Mesenchymal stem cell (in vitro differentiated cells and primary cell): ENCODE measurements at regions not wholly inside any gene's neighbourhood (a gene's known extent, or its start where the extent isn't known, plus 50 kb on each side); places are given as distances from the start of the nearest gene placed in this dataset.

Experiments used
- DNase-seq: peaks from one replicate; pipeline ENCODE4 v3.0.0-alpha.2; 2013
- H2AFZ ChIP-seq: one replicate; pipeline ENCODE4 v1.6.1; 2013; ENCODE audit warnings: low read depth, mild to moderate bottlenecking, control low read depth, inconsistent platforms, low read length, moderate library complexity
- H2AK5ac ChIP-seq: 2 replicates; pipeline ENCODE4 v1.6.1; 2013; ENCODE audit warnings: low read length, moderate library complexity, mild to moderate bottlenecking, inconsistent platforms; ENCODE audit not compliant: severe bottlenecking
- H2BK120ac ChIP-seq: one replicate; pipeline ENCODE4 v1.6.1; 2013; ENCODE audit warnings: low read depth, mild to moderate bottlenecking, inconsistent platforms, low read length, moderate library complexity
- H2BK12ac ChIP-seq, 2 experiments: one replicate each; pipeline ENCODE4 v1.6.1; 2013; ENCODE audit warnings: inconsistent platforms in 2 of 2, low read length in 2 of 2, mild to moderate bottlenecking in 2 of 2, moderate library complexity in 2 of 2, control low read depth in 1 of 2
- H2BK15ac ChIP-seq: one replicate; pipeline ENCODE4 v1.6.1; 2013; ENCODE audit warnings: mild to moderate bottlenecking, low read depth, inconsistent platforms; ENCODE audit not compliant: poor library complexity, severe bottlenecking
- H2BK5ac ChIP-seq: 2 replicates; pipeline ENCODE4 v1.6.1; 2013; ENCODE audit warnings: low read depth, mild to moderate bottlenecking, low read length, control low read depth, inconsistent platforms; ENCODE audit not compliant: poor library complexity, severe bottlenecking
- H3K14ac ChIP-seq, 2 experiments: one replicate each; pipeline ENCODE4 v1.6.1; 2013; ENCODE audit warnings: inconsistent platforms in 2 of 2, low read length in 2 of 2, control low read depth in 1 of 2, mild to moderate bottlenecking in 1 of 2, moderate library complexity in 1 of 2
- H3K18ac ChIP-seq, 2 experiments: one replicate each; pipeline ENCODE4 v1.6.1; 2013; ENCODE audit warnings: inconsistent platforms in 2 of 2, low read length in 2 of 2, control low read depth in 1 of 2, low read depth in 1 of 2, mild to moderate bottlenecking in 1 of 2
- H3K23ac ChIP-seq, 2 experiments: one replicate each; pipeline ENCODE4 v1.6.1; 2013; ENCODE audit warnings: inconsistent platforms in 2 of 2, low read length in 2 of 2, mild to moderate bottlenecking in 2 of 2, moderate library complexity in 2 of 2, control low read depth in 1 of 2
- H3K27ac ChIP-seq: 2 replicates; pipeline ENCODE4 v1.5.1; 2013; ENCODE audit warnings: mild to moderate bottlenecking, moderate library complexity, low read length, control low read depth, inconsistent platforms; ENCODE audit not compliant: poor library complexity, severe bottlenecking
- H3K27me3 ChIP-seq, 2 experiments: 2 replicates each; pipeline versions ENCODE4 v1.6.1 to v1.7.0; 2013; ENCODE audit warnings: low read length in 2 of 2, mild to moderate bottlenecking in 2 of 2, moderate library complexity in 2 of 2, control low read depth in 1 of 2, inconsistent platforms in 1 of 2; ENCODE audit not compliant: control insufficient read depth in 1 of 2, insufficient read depth in 1 of 2
- H3K36me3 ChIP-seq, 2 experiments: 2 replicates each; pipeline versions ENCODE4 v1.6.1 to v1.7.0; 2013; ENCODE audit warnings: low read length in 2 of 2, control low read depth in 1 of 2, inconsistent platforms in 1 of 2, low read depth in 1 of 2, mild to moderate bottlenecking in 1 of 2; ENCODE audit not compliant: insufficient read depth in 2 of 2, control insufficient read depth in 1 of 2
- H3K4ac ChIP-seq, 2 experiments: one replicate each; pipeline ENCODE4 v1.6.1; 2013; ENCODE audit warnings: inconsistent platforms in 2 of 2, low read length in 2 of 2, mild to moderate bottlenecking in 2 of 2, moderate library complexity in 2 of 2, control low read depth in 1 of 2, low read depth in 1 of 2
- H3K4me1 ChIP-seq: 2 replicates; pipeline ENCODE4 v1.6.1; 2013; ENCODE audit warnings: low read depth, low read length, control low read depth; ENCODE audit not compliant: control insufficient read depth, insufficient read depth
- H3K4me2 ChIP-seq: 2 replicates; pipeline ENCODE4 v1.6.1; 2013; ENCODE audit warnings: low read length, mild to moderate bottlenecking, inconsistent platforms; ENCODE audit not compliant: poor library complexity, severe bottlenecking
- H3K4me3 ChIP-seq, 2 experiments: 2 replicates each; pipeline versions ENCODE4 v1.5.1 to v1.7.0; 2013; ENCODE audit warnings: low read length in 2 of 2, mild to moderate bottlenecking in 2 of 2, control low read depth in 1 of 2, low read depth in 1 of 2; ENCODE audit not compliant: insufficient read depth in 1 of 2
- H3K79me1 ChIP-seq: replicated peaks from 2 replicates; pipeline ENCODE4 v1.6.1; 2013; ENCODE audit warnings: mild to moderate bottlenecking, control low read depth, low read length, inconsistent platforms; ENCODE audit not compliant: poor library complexity, severe bottlenecking
- H3K9ac ChIP-seq: 2 replicates; pipeline ENCODE4 v1.7.0; 2013; ENCODE audit warnings: mild to moderate bottlenecking, low read length, moderate library complexity
- H3K9me3 ChIP-seq: 2 replicates; pipeline ENCODE4 v1.7.0; 2013; ENCODE audit warnings: mild to moderate bottlenecking, low read length; ENCODE audit not compliant: control insufficient read depth
- H4K8ac ChIP-seq: one replicate; pipeline ENCODE4 v1.6.1; 2013; ENCODE audit warnings: inconsistent platforms, mild to moderate bottlenecking, low read length, moderate library complexity
- H4K91ac ChIP-seq: one replicate; pipeline ENCODE4 v1.6.1; 2013; ENCODE audit warnings: mild to moderate bottlenecking, low read length, inconsistent platforms
- WGBS: methylation state at CpG from one replicate; pipeline ENCODE4 v1.1.7; 2013; ENCODE audit warnings: mixed read lengths; 5-methylcytosine and 5-hydroxymethylcytosine counted together

DNA sequence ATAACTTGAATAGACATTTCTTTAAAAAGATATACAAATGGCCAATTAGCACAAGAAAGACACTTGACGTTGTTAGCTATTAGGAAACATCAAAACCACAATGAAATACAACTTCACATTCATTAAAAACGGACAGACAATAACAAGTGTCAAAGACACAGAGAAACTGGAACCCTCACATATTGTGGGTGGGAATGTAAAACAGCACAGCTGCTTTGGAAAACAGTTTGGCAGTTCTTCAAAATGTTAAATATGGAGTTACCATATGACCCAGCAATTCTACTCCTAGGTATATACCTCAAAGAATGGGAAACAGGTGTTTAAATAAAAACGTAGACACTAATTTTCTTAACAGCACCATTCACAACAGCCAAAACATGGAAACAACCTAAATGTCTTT, 100.5 kb upstream of the SLC22A23 start:
- no peak overlapping the region for H4K8ac ChIP-seq
- H3K9ac ChIP-seq = no peak overlapping the region
- no peak overlapping the region for H2BK5ac ChIP-seq
- peaks cover 7% of the 10 kb centered on the region for H3K9me3 ChIP-seq
- no peak overlapping the region for H3K18ac ChIP-seq
- H3K4ac ChIP-seq = no peak overlapping the region
- no peaks in the 10 kb centered on the region for H3K36me3 ChIP-seq
- H2AK5ac ChIP-seq = no peak overlapping the region
- no peak overlapping the region for H2BK120ac ChIP-seq
- no peak overlapping the region for H4K91ac ChIP-seq
- peaks cover 2% of the 10 kb centered on the region for H3K4me1 ChIP-seq
- WGBS = 100% methylated on average over 2 of the region's 3 CpGs
- H2AFZ ChIP-seq = no peak overlapping the region
- no peak overlapping the region for H2BK15ac ChIP-seq
- H2BK12ac ChIP-seq = no peak overlapping the region
- H3K23ac ChIP-seq = no peak overlapping the region
- no peak for DNase-seq
- no peak overlapping the region for H3K14ac ChIP-seq
- H3K4me2 ChIP-seq = no peak overlapping the region
- H3K4me3 ChIP-seq = no peak overlapping the region
- peaks cover 0 to 4% of the 10 kb centered on the region in 2 experiments for H3K27me3 ChIP-seq
- H3K27ac ChIP-seq = no peak overlapping the region
- H3K79me1 ChIP-seq = no peaks in the 10 kb centered on the region

DNA sequence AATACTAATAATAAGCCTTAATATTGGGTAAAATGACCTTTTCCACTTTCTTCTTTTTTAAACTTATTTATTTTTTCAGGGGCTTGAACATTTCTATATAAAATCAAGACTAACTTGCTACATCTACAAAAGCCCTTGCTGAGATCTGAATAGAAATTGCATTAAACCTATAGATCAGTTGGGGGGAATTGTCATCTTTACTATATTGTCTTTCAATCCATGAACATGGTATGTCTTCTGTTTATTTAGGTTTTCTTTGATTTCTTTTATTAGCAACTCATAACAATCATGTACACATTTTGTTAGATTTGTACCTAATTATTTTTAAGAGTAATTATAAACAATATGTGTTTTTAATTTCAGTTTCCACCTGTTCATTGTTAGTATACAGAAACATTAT, 96.4 kb upstream of the SLC22A23 start:
- H3K79me1 ChIP-seq = no peaks in the 10 kb centered on the region
- no peak overlapping the region for H3K9ac ChIP-seq
- H3K27me3 ChIP-seq = no peaks in the 10 kb centered on the region
- H2AFZ ChIP-seq = no peak overlapping the region
- H3K4me3 ChIP-seq = no peak overlapping the region
- DNase-seq = no peak
- no peak overlapping the region for H4K91ac ChIP-seq
- H2BK5ac ChIP-seq = no peak overlapping the region
- no peak overlapping the region for H3K23ac ChIP-seq
- H3K9me3 ChIP-seq = peaks cover 25% of the 10 kb centered on the region
- H2AK5ac ChIP-seq = no peak overlapping the region
- no peak overlapping the region for H2BK120ac ChIP-seq
- no peak overlapping the region for H3K14ac ChIP-seq
- H3K4me2 ChIP-seq = no peak overlapping the region
- H4K8ac ChIP-seq = no peak overlapping the region
- no peak overlapping the region for H2BK12ac ChIP-seq
- H3K4me1 ChIP-seq = no peaks in the 10 kb centered on the region
- H3K18ac ChIP-seq = no peak overlapping the region
- no peak overlapping the region for H3K4ac ChIP-seq
- H2BK15ac ChIP-seq = no peak overlapping the region
- H3K27ac ChIP-seq = no peak overlapping the region
- no peaks in the 10 kb centered on the region for H3K36me3 ChIP-seq

DNA sequence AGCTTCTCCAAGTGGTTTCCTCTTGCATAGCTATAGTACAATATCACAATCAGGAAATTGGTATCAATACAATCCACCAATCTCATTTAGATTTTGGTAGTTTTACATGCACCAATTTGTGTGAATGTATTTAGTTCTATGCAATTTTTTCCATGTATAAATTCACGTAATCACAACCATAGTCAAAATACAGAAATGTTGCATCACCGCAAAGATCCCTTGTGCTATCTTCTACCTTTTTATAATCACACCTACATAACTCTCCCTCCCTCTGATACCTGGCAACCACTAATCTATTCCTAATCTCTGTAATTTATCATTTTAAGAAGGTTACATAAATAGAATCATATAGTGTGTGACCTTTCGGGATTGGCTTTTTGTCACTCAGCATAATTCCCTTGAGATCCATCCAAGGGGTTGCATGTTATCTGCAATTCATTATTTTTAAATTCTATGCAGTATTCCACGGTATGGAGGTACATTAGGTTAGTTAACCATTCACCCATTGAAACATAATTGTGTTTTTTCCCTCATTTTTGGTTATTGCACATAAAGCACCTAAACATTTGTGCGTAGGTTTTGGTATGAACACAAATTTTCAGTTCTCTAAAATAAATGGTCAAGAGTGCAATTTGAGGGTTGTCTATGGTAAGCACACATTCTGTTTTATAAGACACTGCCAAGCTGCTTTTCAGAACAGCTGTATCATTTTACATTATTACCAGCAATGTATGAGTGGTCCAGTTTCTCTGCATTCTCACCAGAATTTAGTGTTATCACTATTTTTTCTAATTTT, 95.1 kb upstream of the SLC22A23 start:
- H3K18ac ChIP-seq = no peak overlapping the region
- no peak for DNase-seq
- no peak overlapping the region for H2BK12ac ChIP-seq
- peaks cover 25% of the 10 kb centered on the region for H3K9me3 ChIP-seq
- no peaks in the 10 kb centered on the region for H3K79me1 ChIP-seq
- no peak overlapping the region for H2BK15ac ChIP-seq
- H3K36me3 ChIP-seq = no peaks in the 10 kb centered on the region
- no peak overlapping the region for H4K91ac ChIP-seq
- H3K4me2 ChIP-seq = no peak overlapping the region
- H2BK120ac ChIP-seq = no peak overlapping the region
- H3K4me1 ChIP-seq = no peaks in the 10 kb centered on the region
- no peak overlapping the region for H3K9ac ChIP-seq
- WGBS = 100% methylated on average over 3 of the region's 5 CpGs
- no peak overlapping the region for H2AFZ ChIP-seq
- H3K4me3 ChIP-seq = no peak overlapping the region
- no peak overlapping the region for H3K23ac ChIP-seq
- no peak overlapping the region for H4K8ac ChIP-seq
- no peak overlapping the region for H2AK5ac ChIP-seq
- no peak overlapping the region for H3K14ac ChIP-seq
- H2BK5ac ChIP-seq = no peak overlapping the region
- no peaks in the 10 kb centered on the region for H3K27me3 ChIP-seq
- no peak overlapping the region for H3K4ac ChIP-seq
- no peak overlapping the region for H3K27ac ChIP-seq

DNA sequence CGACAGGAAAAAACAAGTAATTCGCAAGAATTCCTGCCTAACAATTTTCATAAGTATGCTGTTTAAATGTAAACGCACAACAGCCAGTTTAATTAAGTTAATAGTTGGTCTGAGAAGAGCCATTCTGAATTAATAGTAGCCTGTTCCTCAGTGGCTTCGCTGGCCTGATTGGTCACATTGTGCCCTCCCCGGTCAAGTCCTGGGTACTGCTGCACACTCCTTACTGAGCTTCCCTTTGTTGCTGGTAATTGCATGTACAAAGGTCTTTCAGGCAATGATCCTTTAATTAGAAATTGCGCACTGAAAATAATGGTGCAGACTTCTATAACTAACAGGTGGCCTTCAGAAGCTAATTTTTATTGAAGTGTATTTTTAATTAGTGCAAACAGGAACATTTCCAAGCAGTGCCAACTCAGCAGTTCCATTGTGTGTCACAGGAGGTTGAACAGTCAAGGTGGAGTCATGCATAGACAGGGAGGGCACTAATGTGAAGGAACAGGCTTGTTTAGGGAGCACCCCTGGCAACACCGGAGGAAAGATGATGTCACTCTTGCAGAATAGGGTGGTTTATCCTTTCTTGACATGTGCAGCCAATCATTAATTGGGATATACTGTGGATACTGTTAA, 92.6 kb upstream of the SLC22A23 start:
- no peaks in the 10 kb centered on the region for H3K79me1 ChIP-seq
- no peak overlapping the region for H3K4me2 ChIP-seq
- H3K27me3 ChIP-seq = no peaks in the 10 kb centered on the region
- H2BK12ac ChIP-seq = no peak overlapping the region
- no peak overlapping the region for H3K23ac ChIP-seq
- H2AFZ ChIP-seq = no peak overlapping the region
- H3K4me3 ChIP-seq = no peak overlapping the region
- H3K4ac ChIP-seq = no peak overlapping the region
- no peaks in the 10 kb centered on the region for H3K4me1 ChIP-seq
- no peak overlapping the region for H3K14ac ChIP-seq
- no peak overlapping the region for H3K9ac ChIP-seq
- DNase-seq = no peak
- peaks cover 25% of the 10 kb centered on the region for H3K9me3 ChIP-seq
- no peak overlapping the region for H2AK5ac ChIP-seq
- H2BK15ac ChIP-seq = no peak overlapping the region
- H3K27ac ChIP-seq = no peak overlapping the region
- H4K91ac ChIP-seq = no peak overlapping the region
- no peak overlapping the region for H3K18ac ChIP-seq
- H3K36me3 ChIP-seq = no peaks in the 10 kb centered on the region
- H4K8ac ChIP-seq = no peak overlapping the region
- H2BK5ac ChIP-seq = no peak overlapping the region
- H2BK120ac ChIP-seq = no peak overlapping the region
- 80% methylated on average over 5 of the region's 7 CpGs for WGBS
